Aorta (tissue), 5 donors: ENCODE measurements at regions not wholly inside any gene's neighbourhood (a gene's known extent, or its start where the extent isn't known, plus 50 kb on each side); places are given as distances from the start of the nearest gene placed in this dataset.
"Not testable (repeated sequence)": the region's sequence is repeated elsewhere in the genome, so short reads cannot be mapped to it uniquely, and the experiment has no call there.

Experiments
- ATAC-seq: fragments of 200-7000 bp; cut with Tn5 transposase; one replicate; pipeline ENCODE4 v1.9.1; 2022; ENCODE audit warnings: moderate library complexity; ENCODE audit not compliant: low FRiP score
- DNase-seq, 2 donors: peaks; one replicate each; pipeline ENCODE4 v3.0.0-alpha.2; 2020
- H3K27ac ChIP-seq, 2 donors: one replicate each; pipeline ENCODE4 v1.5.1; 2013; ENCODE audit warnings: low read length in 2 of 2, mild to moderate bottlenecking in 2 of 2, moderate library complexity in 2 of 2, control low read depth in 1 of 2, inconsistent platforms in 1 of 2, low read depth in 1 of 2
- H3K27me3 ChIP-seq, 2 donors: one replicate each; pipeline ENCODE4 v1.6.1; 2013; ENCODE audit warnings: control low read depth in 1 of 2, low read length in 1 of 2, mild to moderate bottlenecking in 1 of 2, moderate library complexity in 1 of 2; ENCODE audit not compliant: insufficient read depth in 2 of 2, control insufficient read depth in 1 of 2
- H3K36me3 ChIP-seq, 2 donors: one replicate each; pipeline ENCODE4 v1.6.1; 2013; ENCODE audit warnings: control low read depth in 1 of 2, low read length in 1 of 2, mild to moderate bottlenecking in 1 of 2; ENCODE audit not compliant: insufficient read depth in 2 of 2, control insufficient read depth in 1 of 2
- H3K4me1 ChIP-seq, 2 donors: one replicate each; pipeline ENCODE4 v1.6.1; 2013; ENCODE audit warnings: low read length in 2 of 2, control low read depth in 1 of 2, mild to moderate bottlenecking in 1 of 2, moderate library complexity in 1 of 2; ENCODE audit not compliant: insufficient read depth in 2 of 2, control insufficient read depth in 1 of 2
- H3K4me3 ChIP-seq, 2 donors: one replicate each; pipeline ENCODE4 v1.5.1; 2013; ENCODE audit warnings: low read length in 2 of 2, control low read depth in 1 of 2, mild to moderate bottlenecking in 1 of 2
- H3K9me3 ChIP-seq: one replicate; pipeline ENCODE4 v1.6.1; 2013; ENCODE audit warnings: mild to moderate bottlenecking, low read length; ENCODE audit not compliant: control insufficient read depth
- WGBS, 2 donors: extraction: QIAGEN DNeasy Blood & Tissue Kit; methylation state at CpG; one replicate each; pipeline ENCODE4 v1.1.7; 2013; 5-methylcytosine and 5-hydroxymethylcytosine counted together
- intact Hi-C, 2 donors: fragments of 100-400 bp; cut with DNase I; formaldehyde crosslinking; loops; one replicate each; pipeline versions ENCODE4 v1.14.2 to v1.15.0; 2022
- donor health status: healthy with polysubstance abuse.
- donor health status: Bipolar disorder and iron deficiency.
- donor health status: DM: no; HTN: no; CAD: no.
- donor health status: DM: no; HTN: no; CAD: no.
- donor health status: DM: yes; HTN: yes; CAD: no.

DNA sequence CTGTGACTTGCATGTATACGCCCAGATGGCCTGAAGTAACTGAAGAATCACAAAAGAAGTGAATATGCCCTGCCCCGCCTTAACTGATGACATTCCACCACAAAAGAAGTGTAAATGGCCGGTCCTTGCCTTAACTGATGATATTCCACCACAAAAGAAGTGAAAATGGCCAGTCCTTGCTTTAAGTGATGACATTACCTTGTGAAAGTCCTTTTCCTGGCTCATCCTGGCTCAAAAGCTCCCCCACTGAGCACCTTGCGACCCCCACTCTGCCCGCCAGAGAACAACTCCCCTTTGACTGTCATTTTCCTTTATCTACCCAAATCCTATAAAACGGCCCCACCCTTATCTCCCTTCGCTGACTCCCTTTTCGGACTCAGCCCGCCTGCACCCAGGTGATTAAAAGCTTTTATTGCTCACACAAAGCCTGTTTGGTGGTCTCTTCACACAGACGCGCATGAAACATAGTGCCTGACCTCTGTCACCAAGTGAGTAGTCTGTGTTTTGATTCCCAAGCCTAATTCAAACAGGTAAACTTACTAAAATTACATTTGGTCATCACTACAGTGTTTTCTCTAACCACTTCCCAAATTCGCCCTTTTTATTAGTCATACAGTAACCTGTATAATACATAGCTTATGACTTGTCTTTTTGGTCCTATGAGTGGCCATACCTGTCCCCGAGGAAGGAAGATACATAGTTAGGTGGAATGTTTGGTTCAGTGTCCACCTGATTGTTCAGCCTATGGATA, 140.7 kb upstream of the PROK2 start:
- H3K4me3 ChIP-seq, H3K27ac ChIP-seq, H3K36me3 ChIP-seq, H3K4me1 ChIP-seq, H3K27me3 ChIP-seq, DNase-seq, H3K9me3 ChIP-seq, intact Hi-C loops, ATAC-seq: not testable (repeated sequence)
- 91 to 92% methylated on average over 12 of the region's 13 CpGs for WGBS, 2 donors

DNA sequence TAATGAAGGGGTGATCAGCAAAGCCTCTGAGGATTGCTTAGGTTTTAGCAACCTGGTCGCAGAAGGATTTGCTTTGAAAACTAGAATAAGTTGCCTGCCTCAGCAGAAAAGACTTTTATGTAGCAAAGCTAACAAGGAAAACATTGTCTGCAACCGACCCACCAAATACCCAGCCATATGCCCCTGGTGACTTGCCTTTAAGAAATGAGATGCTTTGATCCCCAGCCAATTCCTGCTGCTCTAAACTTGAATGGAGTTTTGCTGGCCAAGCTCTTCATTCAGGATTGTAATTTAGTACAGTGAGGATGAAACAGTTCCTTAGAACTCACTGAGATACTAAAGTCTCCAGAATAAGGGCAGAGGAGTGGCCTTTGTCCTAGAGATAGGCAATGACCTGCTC, 139.8 kb upstream of the PROK2 start:
- H3K27ac ChIP-seq: no peak overlapping the region
- DNase-seq (no peak), ATAC-seq (no peak)
- no peaks in the 10 kb centered on the region for H3K9me3 ChIP-seq
- no peaks in the 10 kb centered on the region for H3K27me3 ChIP-seq
- WGBS, 2 donors: 67 to 70% methylated on average over 2 of the region's 2 CpGs
- no peak overlapping the region for H3K4me3 ChIP-seq
- intact Hi-C loops: no loop called here
- no peaks in the 10 kb centered on the region for H3K4me1 ChIP-seq
- no peaks in the 10 kb centered on the region for H3K36me3 ChIP-seq

DNA sequence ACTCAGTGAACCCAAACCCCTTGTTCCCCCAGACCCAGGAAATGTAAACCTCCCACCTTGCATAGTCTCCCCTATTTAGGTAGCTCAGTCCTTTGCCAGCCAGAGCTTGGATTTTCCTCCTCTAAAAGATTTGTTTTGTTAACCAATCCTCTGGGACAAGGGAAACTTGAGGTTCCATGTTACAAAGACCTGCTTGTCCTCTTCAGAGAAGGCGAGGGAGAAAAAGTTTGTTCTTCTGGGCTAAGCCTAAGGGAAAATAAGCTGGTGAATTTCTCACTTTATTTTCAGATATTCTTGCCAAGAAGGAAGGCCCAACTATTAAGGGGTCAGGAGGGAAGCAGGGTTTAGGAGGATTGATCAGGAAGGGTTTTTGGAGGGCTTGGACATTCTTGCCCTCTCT, 136.1 kb upstream of the PROK2 start:
- no peak overlapping the region for H3K27ac ChIP-seq
- H3K4me3 ChIP-seq: no peak overlapping the region
- no peaks in the 10 kb centered on the region for H3K27me3 ChIP-seq
- H3K36me3 ChIP-seq: no peaks in the 10 kb centered on the region
- peaks cover 3% of the 10 kb centered on the region for H3K9me3 ChIP-seq
- ATAC-seq: no peak
- 91 to 92% methylated on average over 1 of the region's 1 CpG for WGBS, 2 donors
- no peak for DNase-seq
- peaks cover 0 to 1% of the 10 kb centered on the region in 2 donors for H3K4me1 ChIP-seq
- intact Hi-C loops: no loop called here

DNA sequence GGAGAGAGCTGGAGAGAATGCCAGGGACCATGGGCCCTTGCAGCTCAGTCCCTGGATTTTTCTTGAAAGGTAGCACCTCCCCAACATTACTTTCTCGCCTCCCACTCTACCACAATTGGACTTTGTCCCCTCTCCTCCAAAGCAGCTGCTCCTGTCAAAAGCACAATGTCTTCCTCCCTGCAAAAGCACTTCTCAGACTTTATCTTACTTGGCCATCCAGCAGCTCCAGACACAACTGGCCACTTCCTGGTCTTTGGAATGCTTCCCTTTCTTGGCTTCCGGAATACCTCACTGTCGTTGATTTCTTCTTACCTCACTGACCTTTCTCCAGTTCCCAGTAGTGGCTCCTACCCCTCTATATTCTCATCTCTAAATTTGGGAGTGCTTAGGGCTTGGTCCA, 134.6 kb upstream of the PROK2 start:
- ATAC-seq (no peak), DNase-seq (no peak)
- H3K27me3 ChIP-seq: no peaks in the 10 kb centered on the region
- H3K4me1 ChIP-seq: peaks cover 0 to 1% of the 10 kb centered on the region in 2 donors
- intact Hi-C loops: no loop called here
- no peak overlapping the region for H3K27ac ChIP-seq
- no peaks in the 10 kb centered on the region for H3K36me3 ChIP-seq
- no peak overlapping the region for H3K4me3 ChIP-seq
- 79 to 81% methylated on average over 3 of the region's 3 CpGs for WGBS, 2 donors
- H3K9me3 ChIP-seq: peaks cover 3% of the 10 kb centered on the region

DNA sequence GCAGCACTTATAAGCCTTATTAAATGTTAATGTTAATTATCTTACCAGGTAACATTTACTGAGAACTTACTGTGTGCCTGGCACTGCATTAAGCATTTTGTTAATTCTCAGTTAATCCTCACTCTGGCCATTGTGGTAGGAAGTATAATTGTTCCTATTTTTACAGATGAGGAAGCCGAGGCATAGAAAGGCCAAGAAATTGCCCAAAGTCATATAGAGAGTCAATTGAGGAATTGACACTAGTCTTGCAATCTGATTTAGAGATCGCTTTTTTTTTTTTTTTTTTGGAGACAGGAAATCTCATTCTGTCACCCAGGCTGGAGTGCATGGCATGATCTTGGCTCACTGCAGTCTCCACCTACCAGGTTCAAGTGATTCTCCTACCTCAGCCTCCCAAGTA, 132.6 kb upstream of the PROK2 start:
- peaks cover 0 to 1% of the 10 kb centered on the region in 2 donors for H3K4me1 ChIP-seq
- WGBS, 2 donors: 87 to 96% methylated on average over 2 of the region's 2 CpGs
- ATAC-seq: no peak

DNA sequence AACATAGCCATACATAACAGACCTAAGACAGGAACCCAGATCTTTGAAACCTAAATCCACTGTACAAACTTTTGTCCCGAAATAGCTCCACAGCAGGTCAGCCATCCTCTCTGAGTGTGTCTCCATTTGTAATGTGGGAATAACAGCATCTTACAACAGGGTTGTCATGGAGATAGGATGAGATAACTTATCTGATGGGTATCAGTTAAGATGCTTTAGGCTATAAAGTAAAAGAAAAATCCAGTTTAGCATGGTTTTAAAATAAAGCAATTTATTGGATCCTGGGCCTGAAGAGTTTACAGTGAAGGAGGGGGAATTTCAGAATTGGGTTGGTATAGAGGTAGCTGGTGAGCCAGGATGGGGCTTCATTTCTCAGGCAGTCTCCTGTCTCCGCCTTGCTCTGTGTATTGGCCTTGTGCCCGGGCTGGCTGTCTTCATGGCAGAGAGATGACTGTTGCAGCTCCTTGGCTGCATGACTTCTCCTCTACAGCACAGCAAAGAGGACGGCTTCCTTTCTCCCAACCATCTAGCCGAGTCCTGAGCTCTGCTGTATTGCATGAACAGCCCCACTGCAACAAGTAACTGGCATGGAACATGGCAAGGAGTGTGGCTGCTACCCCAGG, 131.9 kb upstream of the PROK2 start:
- DNase-seq: peak in 1 of 2 donors; percentile 66
- WGBS, 2 donors: 44 to 51% methylated on average over 5 of the region's 5 CpGs
- peaks cover 3% of the 10 kb centered on the region for H3K9me3 ChIP-seq
- H3K36me3 ChIP-seq: no peaks in the 10 kb centered on the region
- intact Hi-C loops: no loop called here
- ATAC-seq: no peak
- H3K27ac ChIP-seq: no peak overlapping the region
- no peak overlapping the region for H3K4me3 ChIP-seq
- no peaks in the 10 kb centered on the region for H3K27me3 ChIP-seq
- H3K4me1 ChIP-seq: peaks cover 0 to 1% of the 10 kb centered on the region in 2 donors

More for the DNA sequence above, 132.6 kb upstream of the PROK2 start:
- Histone ChIP-seq H3K4me3 (no peak overlapping the region), H3K27me3 (no peaks in the 10 kb centered on the region), H3K27ac (no peak overlapping the region), H3K36me3 (no peaks in the 10 kb centered on the region), H3K9me3 (peaks cover 3% of the 10 kb centered on the region)
- DNase-seq: no peak
- intact Hi-C loops: no loop called here

DNA sequence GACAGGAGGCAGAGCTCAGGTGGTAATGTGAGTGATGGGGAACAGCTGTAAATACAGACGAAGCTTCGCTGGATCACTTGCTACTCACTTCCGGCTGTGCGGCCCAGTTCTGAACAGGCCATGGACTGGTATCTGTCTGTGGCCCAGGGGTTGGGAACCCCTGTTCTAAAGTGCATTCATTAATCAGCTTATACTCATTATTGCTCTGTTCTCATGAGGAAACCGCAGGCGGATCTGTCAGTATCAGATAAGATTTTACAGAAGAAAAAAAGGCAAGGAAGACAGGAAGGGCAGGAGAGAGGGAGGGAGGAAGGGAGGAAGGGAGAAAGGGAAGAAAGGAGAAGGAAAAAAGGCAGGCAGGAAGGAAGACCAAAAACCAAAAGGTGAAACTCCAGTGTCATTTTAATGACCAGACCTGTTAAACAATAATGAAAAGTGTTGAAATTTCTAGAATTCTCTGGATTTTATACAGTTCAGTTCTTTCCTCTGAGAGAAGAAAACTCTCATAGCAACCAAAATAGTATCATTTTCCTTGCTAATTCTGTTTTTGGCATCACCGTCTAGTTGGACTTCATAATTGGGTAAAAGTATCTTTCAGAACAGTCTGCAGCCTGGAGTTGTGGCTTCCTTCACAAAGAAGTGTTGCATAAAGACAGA, 128.0 kb upstream of the PROK2 start:
- H3K4me3 ChIP-seq: no peak overlapping the region
- H3K27me3 ChIP-seq: no peaks in the 10 kb centered on the region
- intact Hi-C loops: no loop called here
- H3K27ac ChIP-seq: no peak overlapping the region
- peaks cover 3% of the 10 kb centered on the region for H3K9me3 ChIP-seq
- peaks cover 0 to 1% of the 10 kb centered on the region in 2 donors for H3K4me1 ChIP-seq
- H3K36me3 ChIP-seq: no peaks in the 10 kb centered on the region
- ATAC-seq (no peak), DNase-seq (no peak)
- 66% methylated on average over 7 of the region's 7 CpGs for WGBS, 2 donors

DNA sequence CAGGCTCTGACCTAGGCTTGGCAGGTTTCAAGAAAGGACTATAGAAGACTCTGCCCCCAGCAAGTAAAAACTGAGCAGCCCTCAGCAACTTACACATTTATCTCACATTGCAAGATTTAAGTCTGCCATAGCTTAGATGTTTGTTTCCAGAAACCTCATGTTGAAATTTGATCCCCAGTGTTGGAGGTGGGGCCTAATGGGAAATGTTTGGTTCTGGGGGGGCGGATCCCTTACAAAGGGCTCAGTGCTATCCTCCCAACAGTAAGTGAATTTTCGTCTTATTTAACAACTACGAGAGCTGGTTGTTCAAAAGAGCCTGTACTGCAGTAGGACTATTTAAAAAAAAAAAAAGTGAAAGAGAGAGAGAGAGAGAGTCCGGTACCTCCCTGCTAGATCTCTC, 125.2 kb upstream of the PROK2 start:
- Histone ChIP-seq H3K4me1 (no peaks in the 10 kb centered on the region), H3K4me3 (no peak overlapping the region), H3K36me3 (no peaks in the 10 kb centered on the region), H3K27ac (no peak overlapping the region), H3K27me3 (no peaks in the 10 kb centered on the region), H3K9me3 (no peaks in the 10 kb centered on the region)
- DNase-seq: no peak
- 92 to 93% methylated on average over 4 of the region's 4 CpGs for WGBS, 2 donors
- intact Hi-C loops: no loop called here
- no peak for ATAC-seq

DNA sequence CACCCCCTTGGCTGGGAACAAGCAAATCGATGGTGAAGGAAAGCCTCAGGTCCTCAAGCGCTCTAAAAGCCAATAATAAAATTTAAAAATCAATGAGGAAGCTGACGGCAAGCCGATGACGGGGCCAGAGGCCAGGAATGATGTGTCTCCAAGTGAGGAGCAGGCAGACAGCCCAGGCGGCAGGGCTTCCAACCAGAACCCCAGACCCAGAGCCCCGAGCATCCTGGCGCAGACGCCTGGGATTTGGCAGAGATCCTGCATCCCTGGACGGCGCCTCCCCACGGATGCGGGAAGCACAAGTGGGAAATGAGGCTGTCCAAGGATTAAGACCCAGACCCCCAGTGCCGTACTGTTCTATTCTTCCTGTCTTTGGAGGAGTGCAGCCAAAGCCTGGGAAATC, 123.0 kb upstream of the PROK2 start:
- Histone ChIP-seq H3K4me3 (no peak overlapping the region), H3K9me3 (no peaks in the 10 kb centered on the region), H3K27me3 (no peaks in the 10 kb centered on the region), H3K27ac (no peak overlapping the region), H3K4me1 (no peaks in the 10 kb centered on the region), H3K36me3 (no peaks in the 10 kb centered on the region)
- DNase-seq: no peak
- intact Hi-C loops: no loop called here
- 67 to 73% methylated on average over 14 of the region's 14 CpGs for WGBS, 2 donors
- no peak for ATAC-seq
